Neural cell (in vitro differentiated cells): ENCODE measurements at regions not wholly inside any gene's neighbourhood (a gene's known extent, or its start where the extent isn't known, plus 50 kb on each side); places are given as distances from the start of the nearest gene placed in this dataset.

Source experiments
- H2AFZ ChIP-seq: fragments of 200-600, 300-800 bp; sonication (generic), shearing (Covaris generic); 2 replicates; pipeline ENCODE4 v1.6.0; 2014; ENCODE audit warnings: low read depth, mild to moderate bottlenecking, antibody characterized with exemption, low read length, moderate library complexity
- H3F3A ChIP-seq: fragments of 200-600 bp; shearing (Covaris generic); 2 replicates; pipeline ENCODE4 v1.6.1; 2016; ENCODE audit warnings: mild to moderate bottlenecking, moderate library complexity, mixed read lengths, antibody characterized with exemption, low read length; ENCODE audit not compliant: insufficient read depth, poor library complexity, severe bottlenecking
- H3K27ac ChIP-seq: fragments of 200-600, 300-800 bp; sonication (generic), shearing (Covaris generic); 2 replicates; pipeline ENCODE4 v1.5.1; 2014; ENCODE audit warnings: mild to moderate bottlenecking, low read length, moderate library complexity
- H3K27me3 ChIP-seq: fragments of 300-800, 200-600 bp; sonication (generic), shearing (Covaris generic); 2 replicates; pipeline ENCODE4 v1.6.0; 2014; ENCODE audit warnings: mild to moderate bottlenecking, low read depth, low read length, moderate library complexity; ENCODE audit not compliant: insufficient read depth
- H3K36me3 ChIP-seq: fragments of 300-800, 200-600 bp; sonication (generic), shearing (Covaris generic); 2 replicates; pipeline ENCODE4 v1.5.1; 2014; ENCODE audit warnings: mild to moderate bottlenecking, antibody characterized with exemption, low read length, moderate library complexity; ENCODE audit not compliant: insufficient read depth
- H3K4me2 ChIP-seq: fragments of 300-800, 200-600 bp; sonication (generic), shearing (Covaris generic); 2 replicates; pipeline ENCODE4 v1.6.0; 2014; ENCODE audit warnings: mild to moderate bottlenecking, low read length
- H3K4me3 ChIP-seq: fragments of 300-800, 200-600 bp; sonication (generic), shearing (Covaris generic); 2 replicates; pipeline ENCODE4 v1.5.1; 2014; ENCODE audit warnings: mild to moderate bottlenecking, low read length, moderate library complexity
- H3K79me2 ChIP-seq: fragments of 200-600 bp; shearing (Covaris generic); replicated peaks from 2 replicates; pipeline ENCODE4 v1.6.0; 2014; ENCODE audit warnings: mild to moderate bottlenecking, low read length, moderate library complexity; ENCODE audit not compliant: insufficient read depth
- H3K9ac ChIP-seq: fragments of 300-800, 200-600 bp; sonication (generic), shearing (Covaris generic); 2 replicates; pipeline ENCODE4 v1.6.1; 2016; ENCODE audit warnings: mild to moderate bottlenecking, low read length, mixed read lengths
- H3K9me2 ChIP-seq: fragments of 200-600 bp; shearing (Covaris generic); 2 replicates; pipeline ENCODE4 v1.6.1; 2016; ENCODE audit warnings: mild to moderate bottlenecking, low read length, mixed read lengths; ENCODE audit not compliant: insufficient read depth
- H3K9me3 ChIP-seq: fragments of 200-600, 300-800 bp; sonication (generic), shearing (Covaris generic); 2 replicates; pipeline ENCODE4 v1.6.1; 2016; ENCODE audit warnings: mild to moderate bottlenecking, mixed run types, low read length, moderate library complexity, mixed read lengths
- H4K20me1 ChIP-seq: fragments of 200-600 bp; shearing (Covaris generic); 2 replicates; pipeline ENCODE4 v1.6.1; 2016; ENCODE audit warnings: mild to moderate bottlenecking, mixed run types; ENCODE audit not compliant: insufficient read depth
- CTCF ChIP-seq: fragments of 450-650 bp; IDR thresholded peaks from 2 replicates; pipeline ENCODE4 v1.5.1; 2014; ENCODE audit warnings: antibody characterized with exemption, mild to moderate bottlenecking, moderate library complexity; ENCODE audit not compliant: poor library complexity, severe bottlenecking
- EP300 ChIP-seq: fragments of 450-650 bp; conservative IDR thresholded peaks from 2 replicates; pipeline ENCODE4 v1.6.1; 2014; ENCODE audit warnings: antibody characterized with exemption, mild to moderate bottlenecking, moderate library complexity; ENCODE audit not compliant: poor library complexity, severe bottlenecking
- EZH2 ChIP-seq: fragments of 200-600, 300-800 bp; shearing (Covaris generic), sonication (generic); IDR thresholded peaks from 2 replicates; pipeline ENCODE4 v1.6.1; 2014; ENCODE audit warnings: antibody characterized with exemption, low read length, borderline replicate concordance, mild to moderate bottlenecking; ENCODE audit not compliant: insufficient read depth, poor library complexity, severe bottlenecking
- MXI1 ChIP-seq: fragments of 450-650 bp; conservative IDR thresholded peaks from 2 replicates; pipeline ENCODE4 v1.6.1; 2014; ENCODE audit warnings: antibody characterized with exemption, mild to moderate bottlenecking; ENCODE audit not compliant: poor library complexity, severe bottlenecking
- POLR2AphosphoS5 ChIP-seq: IDR thresholded peaks from 2 replicates; pipeline ENCODE4 v1.6.1; 2012
- RAD21 ChIP-seq: fragments of 450-650 bp; conservative IDR thresholded peaks from 2 replicates; pipeline ENCODE4 v1.6.1; 2014; ENCODE audit warnings: antibody characterized with exemption, mild to moderate bottlenecking, moderate library complexity
- SMC3 ChIP-seq: fragments of 450-650 bp; conservative IDR thresholded peaks from 2 replicates; pipeline ENCODE4 v1.6.1; 2014; ENCODE audit warnings: antibody characterized with exemption, mild to moderate bottlenecking, moderate library complexity; ENCODE audit not compliant: poor library complexity
- TAF1 ChIP-seq: IDR thresholded peaks from 2 replicates; pipeline ENCODE4 v1.6.1; 2012; ENCODE audit warnings: low read depth
- TF ChIP-seq, protein P1 (sequence below): IDR thresholded peaks from 2 replicates; pipeline ENCODE4 v1.6.1; 2012; ENCODE audit warnings: borderline replicate concordance

- TF ChIP-seq CTCF (no peak), RAD21 (no peak), MXI1 (no peak), EP300 (no peak), TAF1 (no peak), SMC3 (no peak), POLR2AphosphoS5 (no peak), EZH2 (no peak)
- TF ChIP-seq, protein P1, sequence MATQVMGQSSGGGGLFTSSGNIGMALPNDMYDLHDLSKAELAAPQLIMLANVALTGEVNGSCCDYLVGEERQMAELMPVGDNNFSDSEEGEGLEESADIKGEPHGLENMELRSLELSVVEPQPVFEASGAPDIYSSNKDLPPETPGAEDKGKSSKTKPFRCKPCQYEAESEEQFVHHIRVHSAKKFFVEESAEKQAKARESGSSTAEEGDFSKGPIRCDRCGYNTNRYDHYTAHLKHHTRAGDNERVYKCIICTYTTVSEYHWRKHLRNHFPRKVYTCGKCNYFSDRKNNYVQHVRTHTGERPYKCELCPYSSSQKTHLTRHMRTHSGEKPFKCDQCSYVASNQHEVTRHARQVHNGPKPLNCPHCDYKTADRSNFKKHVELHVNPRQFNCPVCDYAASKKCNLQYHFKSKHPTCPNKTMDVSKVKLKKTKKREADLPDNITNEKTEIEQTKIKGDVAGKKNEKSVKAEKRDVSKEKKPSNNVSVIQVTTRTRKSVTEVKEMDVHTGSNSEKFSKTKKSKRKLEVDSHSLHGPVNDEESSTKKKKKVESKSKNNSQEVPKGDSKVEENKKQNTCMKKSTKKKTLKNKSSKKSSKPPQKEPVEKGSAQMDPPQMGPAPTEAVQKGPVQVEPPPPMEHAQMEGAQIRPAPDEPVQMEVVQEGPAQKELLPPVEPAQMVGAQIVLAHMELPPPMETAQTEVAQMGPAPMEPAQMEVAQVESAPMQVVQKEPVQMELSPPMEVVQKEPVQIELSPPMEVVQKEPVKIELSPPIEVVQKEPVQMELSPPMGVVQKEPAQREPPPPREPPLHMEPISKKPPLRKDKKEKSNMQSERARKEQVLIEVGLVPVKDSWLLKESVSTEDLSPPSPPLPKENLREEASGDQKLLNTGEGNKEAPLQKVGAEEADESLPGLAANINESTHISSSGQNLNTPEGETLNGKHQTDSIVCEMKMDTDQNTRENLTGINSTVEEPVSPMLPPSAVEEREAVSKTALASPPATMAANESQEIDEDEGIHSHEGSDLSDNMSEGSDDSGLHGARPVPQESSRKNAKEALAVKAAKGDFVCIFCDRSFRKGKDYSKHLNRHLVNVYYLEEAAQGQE = no peak
- no peaks in the 10 kb centered on the region for H3K9me3 ChIP-seq
- no peaks in the 10 kb centered on the region for H3K9me2 ChIP-seq
- H3F3A ChIP-seq = no peaks in the 10 kb centered on the region
- no peaks in the 10 kb centered on the region for H3K27me3 ChIP-seq
- peak overlapping the region; percentile 41 for H3K4me2 ChIP-seq
- H4K20me1 ChIP-seq = no peaks in the 10 kb centered on the region
- no peak overlapping the region for H2AFZ ChIP-seq
- H3K4me3 ChIP-seq = no peak overlapping the region
- no peak overlapping the region for H3K9ac ChIP-seq
- no peak overlapping the region for H3K27ac ChIP-seq
- H3K36me3 ChIP-seq = no peaks in the 10 kb centered on the region
- no peaks in the 10 kb centered on the region for H3K79me2 ChIP-seq
Observed at GRCh38 chr7:54332301-54332700, 209.9 kb upstream of the VSTM2A start.

DNA sequence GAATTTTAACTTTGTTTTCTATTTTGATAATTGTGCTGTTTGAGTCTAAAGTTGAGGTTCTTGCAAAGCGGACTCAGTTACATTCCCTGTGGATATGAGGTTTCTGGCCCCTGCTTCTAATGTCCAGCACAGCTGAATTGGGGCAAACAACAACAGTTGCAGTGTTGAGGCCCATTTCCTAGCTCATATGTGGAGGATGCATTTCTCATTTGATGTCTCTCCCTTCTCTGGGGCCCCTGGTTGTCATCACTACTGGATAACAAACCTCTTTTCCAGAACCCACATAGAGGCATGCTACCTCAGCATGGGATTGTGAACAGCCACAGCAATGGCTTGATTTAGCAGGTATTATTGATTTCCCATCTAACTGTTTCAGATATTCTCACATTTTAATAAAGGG lies 208.2 kb upstream of the VSTM2A start:
- H3F3A ChIP-seq = no peaks in the 10 kb centered on the region
- H3K79me2 ChIP-seq = no peaks in the 10 kb centered on the region
- no peak overlapping the region for H2AFZ ChIP-seq
- no peaks in the 10 kb centered on the region for H3K9me3 ChIP-seq
- no peak overlapping the region for H3K27ac ChIP-seq
- H3K9me2 ChIP-seq = no peaks in the 10 kb centered on the region
- no peaks in the 10 kb centered on the region for H3K36me3 ChIP-seq
- no peak overlapping the region for H3K9ac ChIP-seq
- no peak overlapping the region for H3K4me2 ChIP-seq
- TF ChIP-seq EZH2 (no peak), RAD21 (no peak), SMC3 (no peak), MXI1 (no peak), CTCF (no peak), POLR2AphosphoS5 (no peak)
- no peaks in the 10 kb centered on the region for H4K20me1 ChIP-seq
- H3K4me3 ChIP-seq = no peak overlapping the region
- no peaks in the 10 kb centered on the region for H3K27me3 ChIP-seq
